ENCODE measurements at regions not wholly inside any gene's neighbourhood (a gene's known extent, or its start where the extent isn't known, plus 50 kb on each side); places are given as distances from the start of the nearest gene placed in this dataset.
"Not testable (repeated sequence)": the region's sequence is repeated elsewhere in the genome, so short reads cannot be mapped to it uniquely, and the experiment has no call there.

DNA sequence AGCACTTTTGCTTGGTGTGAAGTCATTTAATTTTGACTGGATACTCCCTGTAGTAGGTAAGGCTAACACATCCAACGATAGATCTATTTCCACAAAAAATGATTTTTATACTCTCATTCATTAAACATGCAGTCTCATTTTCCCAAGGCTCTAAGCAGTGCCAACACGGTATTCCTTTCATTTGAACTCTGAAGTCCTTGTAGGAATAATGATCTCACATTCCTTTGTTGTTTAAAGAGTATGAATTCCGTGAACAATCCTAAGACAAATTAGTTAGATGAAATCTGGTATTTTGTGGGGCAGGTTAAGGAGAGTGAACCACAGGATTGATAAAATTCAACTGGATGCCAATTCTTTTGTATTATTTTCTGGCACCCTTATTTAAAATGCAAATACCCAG, 66.6 kb downstream of the LACC1 start:
- no peak overlapping the region for H3K4me3 ChIP-seq (ENCODE audit: low read depth, low read length)
- DNase-seq (ENCODE audit: low read depth, low spot score), result no peak
- TF ChIP-seq, protein P1, sequence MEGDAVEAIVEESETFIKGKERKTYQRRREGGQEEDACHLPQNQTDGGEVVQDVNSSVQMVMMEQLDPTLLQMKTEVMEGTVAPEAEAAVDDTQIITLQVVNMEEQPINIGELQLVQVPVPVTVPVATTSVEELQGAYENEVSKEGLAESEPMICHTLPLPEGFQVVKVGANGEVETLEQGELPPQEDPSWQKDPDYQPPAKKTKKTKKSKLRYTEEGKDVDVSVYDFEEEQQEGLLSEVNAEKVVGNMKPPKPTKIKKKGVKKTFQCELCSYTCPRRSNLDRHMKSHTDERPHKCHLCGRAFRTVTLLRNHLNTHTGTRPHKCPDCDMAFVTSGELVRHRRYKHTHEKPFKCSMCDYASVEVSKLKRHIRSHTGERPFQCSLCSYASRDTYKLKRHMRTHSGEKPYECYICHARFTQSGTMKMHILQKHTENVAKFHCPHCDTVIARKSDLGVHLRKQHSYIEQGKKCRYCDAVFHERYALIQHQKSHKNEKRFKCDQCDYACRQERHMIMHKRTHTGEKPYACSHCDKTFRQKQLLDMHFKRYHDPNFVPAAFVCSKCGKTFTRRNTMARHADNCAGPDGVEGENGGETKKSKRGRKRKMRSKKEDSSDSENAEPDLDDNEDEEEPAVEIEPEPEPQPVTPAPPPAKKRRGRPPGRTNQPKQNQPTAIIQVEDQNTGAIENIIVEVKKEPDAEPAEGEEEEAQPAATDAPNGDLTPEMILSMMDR (IDR thresholded peaks at IDR 0.05; ENCODE audit: low read depth, low read length), result no peak
- in situ Hi-C loops (cut with HindIII; ENCODE audit: low sequenced_read_pairs), result no loop called here

DNA sequence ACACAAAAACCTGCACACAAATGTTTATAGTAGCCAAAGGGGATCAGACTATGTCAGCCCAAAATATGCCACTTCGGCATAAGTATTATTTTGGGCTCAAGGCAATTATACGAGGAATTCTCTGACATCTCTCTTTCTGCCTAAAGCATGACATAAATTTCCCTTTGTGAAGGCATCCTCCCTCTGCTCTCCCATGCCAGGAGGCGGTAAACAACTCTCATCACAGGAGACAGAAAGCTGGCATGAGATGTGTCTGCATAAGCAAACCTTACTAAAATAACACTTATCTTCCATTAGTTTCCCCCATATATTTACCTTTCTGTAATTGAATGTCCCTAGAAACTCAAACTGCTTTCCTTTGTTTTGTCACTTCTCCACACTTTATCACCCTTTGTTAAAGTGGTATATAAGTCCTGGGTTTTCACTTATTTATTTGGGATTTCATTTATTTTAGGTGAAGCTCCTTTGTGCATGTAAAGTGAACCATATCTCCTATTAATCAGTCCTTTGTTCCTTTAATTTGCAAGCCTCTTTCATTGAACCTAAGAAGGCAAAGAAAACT, 68.3 kb downstream of the LACC1 start:
- TF ChIP-seq, protein P1 (IDR thresholded peaks at IDR 0.05; ENCODE audit: low read depth, low read length), result no peak
- no peak for DNase-seq (ENCODE audit: low read depth, low spot score)
- H3K4me3 ChIP-seq (ENCODE audit: low read depth, low read length), result no peak overlapping the region
- in situ Hi-C loops (cut with HindIII; ENCODE audit: low sequenced_read_pairs), result no loop called here

DNA sequence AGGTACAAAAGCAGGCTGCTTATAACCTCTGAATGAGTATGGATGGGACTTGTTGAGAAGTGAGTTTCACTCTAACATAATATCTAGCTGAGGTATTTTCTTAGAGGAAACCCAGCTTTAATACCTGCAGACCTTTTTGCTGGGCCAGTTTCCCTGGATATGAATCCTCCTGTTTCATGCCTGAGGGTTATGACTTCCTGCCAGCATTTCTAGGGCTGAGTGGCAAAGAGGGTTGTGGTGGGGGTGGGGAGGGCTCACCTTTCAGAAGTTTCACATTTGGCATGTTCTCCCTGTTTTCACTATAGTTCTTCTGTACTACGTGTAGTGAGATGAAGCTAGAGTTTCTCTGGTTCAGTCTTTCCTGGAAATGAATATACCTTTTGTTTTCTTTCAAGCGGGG, 73.7 kb downstream of the LACC1 start:
- in situ Hi-C loops (cut with HindIII; ENCODE audit: low sequenced_read_pairs), result no loop called here
- TF ChIP-seq, protein P1 (IDR thresholded peaks at IDR 0.05; ENCODE audit: low read depth, low read length), result no peak

DNA sequence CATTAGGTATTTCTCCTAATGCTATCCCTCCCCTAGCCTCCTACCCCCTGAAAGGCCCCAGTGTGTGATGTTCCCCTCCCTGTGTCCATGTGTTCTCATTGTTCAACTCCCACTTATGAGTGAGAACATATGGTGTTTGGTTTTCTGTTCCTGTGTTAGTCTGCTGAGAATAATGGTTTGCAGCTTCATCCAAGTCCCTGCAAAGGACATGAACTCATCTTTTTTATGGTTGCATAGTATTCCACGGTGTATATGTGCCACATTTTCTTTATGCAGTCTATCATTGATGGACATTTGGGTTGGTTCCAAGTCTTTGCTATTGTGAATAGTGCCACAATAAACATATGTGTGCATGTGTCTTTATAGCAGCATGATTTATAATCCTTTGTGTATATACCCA, 77.3 kb downstream of the LACC1 start:
- in situ Hi-C loops (cut with HindIII; ENCODE audit: low sequenced_read_pairs); H3K4me3 ChIP-seq (ENCODE audit: low read depth, low read length); DNase-seq (ENCODE audit: low read depth, low spot score): not testable (repeated sequence)

More for the DNA sequence above, 73.7 kb downstream of the LACC1 start:
- H3K4me3 ChIP-seq (ENCODE audit: low read depth, low read length), result no peak overlapping the region
- DNase-seq (ENCODE audit: low read depth, low spot score), result no peak

DNA sequence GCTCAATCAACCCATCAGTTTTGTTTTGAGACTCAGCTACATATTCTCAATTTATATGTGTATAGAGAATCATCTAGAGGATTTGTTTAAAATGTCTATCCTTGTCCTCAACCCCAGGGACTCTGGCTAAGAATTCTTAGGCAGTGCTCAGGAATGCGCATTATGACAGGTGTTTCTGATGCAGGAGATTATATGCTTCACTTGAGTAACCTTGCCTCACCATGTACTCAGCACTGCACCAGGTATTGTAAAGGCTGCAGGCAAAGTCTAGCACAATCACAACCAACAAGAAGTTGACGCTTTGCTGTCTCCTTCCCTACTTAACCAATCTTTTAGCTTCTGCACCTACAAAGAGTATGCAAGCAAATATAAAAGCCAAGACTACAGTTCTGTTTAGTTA, 79.6 kb downstream of the LACC1 start:
- in situ Hi-C loops (cut with HindIII; ENCODE audit: low sequenced_read_pairs), result no loop called here
- DNase-seq (ENCODE audit: low read depth, low spot score), result no peak
- TF ChIP-seq, protein P1 (IDR thresholded peaks at IDR 0.05; ENCODE audit: low read depth, low read length), result no peak
- no peak overlapping the region for H3K4me3 ChIP-seq (ENCODE audit: low read depth, low read length)

DNA sequence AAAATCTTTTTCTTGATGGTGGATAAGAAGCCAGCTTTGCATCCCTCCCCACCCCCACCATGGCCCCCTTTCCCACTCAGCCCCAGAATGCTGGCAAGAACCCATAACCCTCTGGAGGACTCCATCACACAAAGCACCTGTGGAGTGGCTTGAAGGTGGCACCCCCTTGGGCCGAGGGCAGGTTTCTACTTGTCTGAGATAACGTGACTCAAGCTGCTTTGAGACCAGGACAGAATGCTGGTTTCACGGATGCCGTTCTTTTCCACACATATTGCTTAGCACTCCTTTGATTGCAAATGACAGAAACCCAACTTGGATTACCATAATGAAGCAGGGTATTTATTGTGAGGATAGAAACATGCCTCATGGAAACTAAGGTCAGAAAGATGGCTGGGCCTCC, 82.2 kb downstream of the LACC1 start:
- no peak for DNase-seq (ENCODE audit: low read depth, low spot score)
- H3K4me3 ChIP-seq (ENCODE audit: low read depth, low read length), result no peak overlapping the region
- TF ChIP-seq, protein P1 (IDR thresholded peaks at IDR 0.05; ENCODE audit: low read depth, low read length), result no peak
- in situ Hi-C loops (cut with HindIII; ENCODE audit: low sequenced_read_pairs), result no loop called here

DNA sequence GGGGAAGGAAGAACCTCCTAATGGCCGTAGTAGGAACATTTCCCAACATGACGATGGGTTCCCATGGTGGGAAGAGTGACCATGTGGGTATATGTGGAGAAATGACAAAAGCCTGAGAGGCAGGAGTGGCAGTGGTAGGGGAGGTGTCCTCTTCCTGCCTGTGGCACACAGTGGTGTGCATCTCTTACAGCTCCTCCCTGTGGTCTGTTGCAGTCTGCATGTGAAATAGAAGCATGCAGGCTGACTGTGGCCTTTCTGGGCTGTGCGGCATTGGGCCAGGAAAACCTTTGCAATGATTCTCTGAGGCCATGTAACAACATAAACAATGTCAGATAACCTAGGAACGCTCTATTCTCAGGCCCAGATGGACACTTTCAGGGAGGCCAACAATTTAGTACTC, 84.0 kb downstream of the LACC1 start:
- no peak overlapping the region for H3K4me3 ChIP-seq (ENCODE audit: low read depth, low read length)
- TF ChIP-seq, protein P1 (IDR thresholded peaks at IDR 0.05; ENCODE audit: low read depth, low read length), result no peak
- no peak for DNase-seq (ENCODE audit: low read depth, low spot score)
- in situ Hi-C loops (cut with HindIII; ENCODE audit: low sequenced_read_pairs), result no loop called here

All from astrocyte of the spinal cord (primary cell).